MV-4-11 (cell line): ENCODE measurements at regions not wholly inside any gene's neighbourhood (a gene's known extent, or its start where the extent isn't known, plus 50 kb on each side); places are given as distances from the start of the nearest gene placed in this dataset.
"Not testable (repeated sequence)": the region's sequence is repeated elsewhere in the genome, so short reads cannot be mapped to it uniquely, and the experiment has no call there.

Experiments
- DNase-seq: peaks from one replicate; lab custom pipeline; 2025; lab: John Stamatoyannopoulos, UW

- DNase-seq: peak; percentile 63
Measured at GRCh38 chr7:149714081-149714909, 59.1 kb downstream of the ZNF467 start.

- DNase-seq: no peak
Measured at GRCh38 chr7:149713731-149714068, 59.7 kb downstream of the ZNF467 start.

GRCh38 chr7:149713061-149713730 lies 60.2 kb downstream of the ZNF467 start:
- no peak for DNase-seq

- no peak for DNase-seq
Measured at GRCh38 chr7:149708026-149708425, 65.4 kb downstream of the ZNF467 start.

GRCh38 chr7:149707448-149707886 lies 65.9 kb downstream of the ZNF467 start:
- peak; percentile 41 for DNase-seq

- DNase-seq: no peak
Measured at GRCh38 chr7:149706398-149706797, 67.0 kb downstream of the ZNF467 start.

GRCh38 chr7:149704507-149704906 lies 68.9 kb downstream of the ZNF467 start:
- no peak for DNase-seq

- no peak for DNase-seq
Measured at GRCh38 chr7:149703044-149703650, 70.2 kb downstream of the ZNF467 start.

- DNase-seq: no peak
Measured at GRCh38 chr7:149701495-149702240, 71.7 kb downstream of the ZNF467 start.

GRCh38 chr7:149697767-149698166 lies 75.6 kb downstream of the ZNF467 start:
- not testable (repeated sequence) for DNase-seq

- DNase-seq: no peak
Measured at GRCh38 chr7:149696280-149696679, 77.1 kb downstream of the ZNF467 start.

GRCh38 chr7:149692557-149692982 lies 80.8 kb downstream of the ZNF467 start:
- no peak for DNase-seq

GRCh38 chr7:149692056-149692455 lies 81.3 kb downstream of the ZNF467 start:
- no peak for DNase-seq

GRCh38 chr7:149690688-149691446 lies 82.5 kb downstream of the ZNF467 start:
- DNase-seq: peak; percentile 48

- DNase-seq: no peak
Measured at GRCh38 chr7:149689291-149689721, 84.1 kb downstream of the ZNF467 start.

- no peak for DNase-seq
Measured at GRCh38 chr7:149688836-149689235, 84.6 kb downstream of the ZNF467 start.

- DNase-seq: not testable (repeated sequence)
Measured at GRCh38 chr7:149687820-149688219, 85.6 kb downstream of the ZNF467 start.

GRCh38 chr7:149686449-149686848 lies 86.9 kb downstream of the ZNF467 start:
- peak; percentile 16 for DNase-seq

GRCh38 chr7:149686011-149686410 lies 87.4 kb downstream of the ZNF467 start:
- peak; percentile 88 for DNase-seq

GRCh38 chr7:149685455-149685854 lies 87.9 kb downstream of the ZNF467 start:
- peak; percentile 14 for DNase-seq

- no peak for DNase-seq
Measured at GRCh38 chr7:149683898-149684297, 89.5 kb downstream of the ZNF467 start.
